ENCODE measurements at regions not wholly inside any gene's neighbourhood (a gene's known extent, or its start where the extent isn't known, plus 50 kb on each side); places are given as distances from the start of the nearest gene placed in this dataset.

DNA sequence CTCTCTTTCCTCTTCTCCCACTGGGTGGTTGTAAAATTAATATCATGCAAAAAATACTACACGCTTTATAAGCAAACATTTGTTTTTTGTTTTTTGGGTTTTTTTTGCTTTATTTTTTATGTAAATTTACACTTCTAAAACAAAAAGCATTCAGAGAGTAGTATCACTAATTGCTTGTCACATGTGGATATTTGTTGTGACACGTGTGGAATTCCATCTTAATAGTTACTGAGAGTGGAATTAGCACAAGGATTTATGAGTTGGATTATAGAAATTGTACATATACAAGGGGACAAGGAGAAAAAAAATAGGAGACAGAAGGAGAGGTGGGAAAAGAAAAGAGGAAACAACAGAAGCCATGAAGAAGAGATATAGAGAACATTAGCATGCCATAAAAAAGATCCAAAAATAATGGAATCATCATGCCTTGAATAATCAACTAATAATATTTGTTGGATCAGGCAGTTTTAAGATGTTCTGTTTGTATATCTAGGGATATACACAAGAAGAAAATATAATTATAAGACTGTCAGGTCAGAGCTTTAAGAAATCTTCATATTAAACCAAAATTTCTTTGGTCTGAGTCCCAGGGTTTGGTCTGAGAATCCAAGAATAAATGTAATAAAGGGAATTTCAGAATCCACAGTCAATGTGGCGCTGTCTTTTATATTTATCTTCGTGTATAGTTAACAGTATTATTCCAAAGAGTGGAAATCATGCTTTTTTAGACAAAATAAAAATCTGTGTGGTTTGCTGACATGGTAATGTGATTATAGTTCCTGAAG lies 98.5 kb upstream of the INTU start:
- intact Hi-C loops (cut with micrococcal nuclease; ENCODE audit: unreplicated experiment) (no loop called here), in situ Hi-C loops (cut with HindIII; ENCODE audit: extremely low pct_ligation_motif_present, low pct_unique_long_range_greater_than_20kb) (no loop called here)
- no peaks in the 10 kb centered on the region for H3K79me2 ChIP-seq (ENCODE audit: insufficient read depth, low read length)
- no peak overlapping the region for H3K4me3 ChIP-seq (replicated peaks in 1 of 3; ENCODE audit: insufficient read depth in 1 of 3, low read depth in 2 of 3, low read length in 3 of 3)
- no peaks in the 10 kb centered on the region for H3K36me3 ChIP-seq (replicated peaks in 1 of 2; ENCODE audit: control insufficient read depth in 1 of 2, insufficient read depth in 2 of 2, low read length in 2 of 2)
- H3K4me1 ChIP-seq (ENCODE audit: insufficient read depth, low read length): no peaks in the 10 kb centered on the region
- ATAC-seq (no peak), FAIRE-seq (no peak), DNase-seq (ENCODE audit: low spot score) (no peak)
- H3K27me3 ChIP-seq (ENCODE audit: control insufficient read depth in 1 of 2, insufficient read depth in 2 of 2, low read length in 2 of 2): no peaks in the 10 kb centered on the region
- POLR2A ChIA-PET: no interaction called here
- no peak overlapping the region for H3K27ac ChIP-seq (ENCODE audit: extremely low read length, insufficient read depth, low read length)
- no TSS peak for BruUV-seq (replicated peaks)
- CTCF ChIA-PET (ENCODE audit: low intra/inter-chr PET ratio, low total read pairs): no interaction called here
- H3K9me3 ChIP-seq (ENCODE audit: low read length): no peaks in the 10 kb centered on the region
- no peak overlapping the region for H3K4me2 ChIP-seq (ENCODE audit: low read depth, low read length)
- WGBS (ENCODE audit: low lambda C conversion rate): 3% methylated on average over 4 of the region's 4 CpGs
- H2AFZ ChIP-seq (ENCODE audit: low read length): no peak overlapping the region
- H4K20me1 ChIP-seq (ENCODE audit: insufficient read depth, low read length): no peaks in the 10 kb centered on the region
- TF ChIP-seq, protein P1, sequence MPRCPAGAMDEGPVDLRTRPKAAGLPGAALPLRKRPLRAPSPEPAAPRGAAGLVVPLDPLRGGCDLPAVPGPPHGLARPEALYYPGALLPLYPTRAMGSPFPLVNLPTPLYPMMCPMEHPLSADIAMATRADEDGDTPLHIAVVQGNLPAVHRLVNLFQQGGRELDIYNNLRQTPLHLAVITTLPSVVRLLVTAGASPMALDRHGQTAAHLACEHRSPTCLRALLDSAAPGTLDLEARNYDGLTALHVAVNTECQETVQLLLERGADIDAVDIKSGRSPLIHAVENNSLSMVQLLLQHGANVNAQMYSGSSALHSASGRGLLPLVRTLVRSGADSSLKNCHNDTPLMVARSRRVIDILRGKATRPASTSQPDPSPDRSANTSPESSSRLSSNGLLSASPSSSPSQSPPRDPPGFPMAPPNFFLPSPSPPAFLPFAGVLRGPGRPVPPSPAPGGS (CRISPR knock-in tag; IDR thresholded peaks at IDR 0.05): no peak
- TF ChIP-seq, protein P2, sequence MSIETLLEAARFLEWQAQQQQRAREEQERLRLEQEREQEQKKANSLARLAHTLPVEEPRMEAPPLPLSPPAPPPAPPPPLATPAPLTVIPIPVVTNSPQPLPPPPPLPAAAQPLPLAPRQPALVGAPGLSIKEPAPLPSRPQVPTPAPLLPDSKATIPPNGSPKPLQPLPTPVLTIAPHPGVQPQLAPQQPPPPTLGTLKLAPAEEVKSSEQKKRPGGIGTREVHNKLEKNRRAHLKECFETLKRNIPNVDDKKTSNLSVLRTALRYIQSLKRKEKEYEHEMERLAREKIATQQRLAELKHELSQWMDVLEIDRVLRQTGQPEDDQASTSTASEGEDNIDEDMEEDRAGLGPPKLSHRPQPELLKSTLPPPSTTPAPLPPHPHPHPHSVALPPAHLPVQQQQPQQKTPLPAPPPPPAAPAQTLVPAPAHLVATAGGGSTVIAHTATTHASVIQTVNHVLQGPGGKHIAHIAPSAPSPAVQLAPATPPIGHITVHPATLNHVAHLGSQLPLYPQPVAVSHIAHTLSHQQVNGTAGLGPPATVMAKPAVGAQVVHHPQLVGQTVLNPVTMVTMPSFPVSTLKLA (IDR thresholded peaks at IDR 0.05): peak; percentile 98
- H3K9ac ChIP-seq (ENCODE audit: insufficient read depth, low read depth, low read length): no peak overlapping the region

DNA sequence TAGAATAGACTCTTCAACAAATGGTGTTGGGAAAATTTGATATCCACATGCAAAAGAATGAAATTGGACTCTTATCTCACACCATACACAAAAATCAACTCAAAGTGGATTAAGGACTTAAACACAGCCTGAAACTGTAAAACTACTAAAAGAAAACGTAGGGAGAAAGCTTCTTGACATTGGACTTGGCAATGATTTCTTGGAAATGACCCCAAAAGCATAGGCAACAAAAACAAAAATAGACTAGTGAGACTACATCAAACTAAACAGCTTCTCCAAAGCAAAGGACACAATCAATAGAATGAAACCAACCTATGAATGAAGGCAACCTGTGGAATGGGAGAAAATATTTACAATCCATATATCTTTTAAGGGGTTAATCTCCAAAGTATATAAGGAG lies 94.7 kb upstream of the INTU start:
- ChIA-PET CTCF (ENCODE audit: low intra/inter-chr PET ratio, low total read pairs) (no interaction called here), POLR2A (no interaction called here)
- H3K36me3 ChIP-seq (replicated peaks in 1 of 2; ENCODE audit: control insufficient read depth in 1 of 2, insufficient read depth in 2 of 2, low read length in 2 of 2): no peaks in the 10 kb centered on the region
- no peaks in the 10 kb centered on the region for H3K79me2 ChIP-seq (ENCODE audit: insufficient read depth, low read length)
- no peaks in the 10 kb centered on the region for H3K4me1 ChIP-seq (ENCODE audit: insufficient read depth, low read length)
- no TSS peak for BruUV-seq (replicated peaks)
- ATAC-seq: no peak
- H3K9ac ChIP-seq (ENCODE audit: insufficient read depth, low read depth, low read length): no peak overlapping the region
- H3K9me3 ChIP-seq (ENCODE audit: low read length): no peaks in the 10 kb centered on the region
- in situ Hi-C loops (cut with HindIII; ENCODE audit: extremely low pct_ligation_motif_present, low pct_unique_long_range_greater_than_20kb): no loop called here
- 0% methylated on average over 1 of the region's 1 CpG for WGBS (ENCODE audit: low lambda C conversion rate)
- DNase-seq (ENCODE audit: low spot score): no peak
- H4K20me1 ChIP-seq (ENCODE audit: insufficient read depth, low read length): no peaks in the 10 kb centered on the region
- no peak overlapping the region for H3K27ac ChIP-seq (ENCODE audit: extremely low read length, insufficient read depth, low read length)
- intact Hi-C loops (cut with micrococcal nuclease; ENCODE audit: unreplicated experiment): no loop called here
- no peak overlapping the region for H2AFZ ChIP-seq (ENCODE audit: low read length)
- no peak for FAIRE-seq
- no peak overlapping the region for H3K4me3 ChIP-seq (replicated peaks in 1 of 3; ENCODE audit: insufficient read depth in 1 of 3, low read depth in 2 of 3, low read length in 3 of 3)
- TF ChIP-seq ZNF121 (CRISPR knock-in tag; IDR thresholded peaks at IDR 0.05) (no peak), NR2F6 (IDR thresholded peaks at IDR 0.05) (no peak), NR2F6 (CRISPR knock-in tag; IDR thresholded peaks at IDR 0.05) (no peak), JUN (CRISPR knock-in tag; IDR thresholded peaks at IDR 0.05) (no peak), ZNF235 (CRISPR knock-in tag; IDR thresholded peaks at IDR 0.05; ENCODE audit: borderline replicate concordance) (no peak)
- no peaks in the 10 kb centered on the region for H3K27me3 ChIP-seq (ENCODE audit: control insufficient read depth in 1 of 2, insufficient read depth in 2 of 2, low read length in 2 of 2)
- no peak overlapping the region for H3K4me2 ChIP-seq (ENCODE audit: low read depth, low read length)
